BE2C (cell line): ENCODE measurements at regions not wholly inside any gene's neighbourhood (a gene's known extent, or its start where the extent isn't known, plus 50 kb on each side); places are given as distances from the start of the nearest gene placed in this dataset.

ENCODE experiments used
- DNase-seq: peaks from one replicate; pipeline ENCODE4 v3.0.0-alpha.2; 2020
- H3K27me3 ChIP-seq: fragments of 250-450 bp; sonication (Bioruptor Pico); 2 replicates; pipeline ENCODE4 v1.5.1; 2020; ENCODE audit warnings: mild to moderate bottlenecking
- H3K36me3 ChIP-seq: fragments of 250-450 bp; sonication (Bioruptor Pico); 2 replicates; pipeline ENCODE4 v1.5.1; 2020; ENCODE audit warnings: mild to moderate bottlenecking
- H3K4me1 ChIP-seq: fragments of 250-450 bp; sonication (Bioruptor Pico); 2 replicates; pipeline ENCODE4 v1.5.1; 2020
- H3K4me3 ChIP-seq: 2 replicates; pipeline ENCODE4 v1.5.1; 2011; ENCODE audit warnings: low read depth, low read length
- H3K9me3 ChIP-seq: fragments of 250-450 bp; sonication (Bioruptor Pico); 2 replicates; pipeline ENCODE4 v1.5.1; 2020
- CTCF ChIP-seq: IDR thresholded peaks from 2 replicates; pipeline ENCODE4 v1.5.1; 2012; ENCODE audit warnings: mild to moderate bottlenecking, low read depth, low read length

GRCh38 chr4:124046190-124046589 is 649.6 kb downstream of the SPRY1 start:
- H3K27me3 ChIP-seq = no peaks in the 10 kb centered on the region
- DNase-seq = no peak
- no peak overlapping the region for H3K4me3 ChIP-seq
- TF ChIP-seq CTCF = no peak
- no peaks in the 10 kb centered on the region for H3K36me3 ChIP-seq
- H3K9me3 ChIP-seq = no peaks in the 10 kb centered on the region
- H3K4me1 ChIP-seq = no peaks in the 10 kb centered on the region

GRCh38 chr4:124053872-124054538 is 657.4 kb downstream of the SPRY1 start:
- Histone ChIP-seq H3K4me1 (no peaks in the 10 kb centered on the region), H3K36me3 (no peaks in the 10 kb centered on the region), H3K27me3 (no peaks in the 10 kb centered on the region), H3K9me3 (no peaks in the 10 kb centered on the region), H3K4me3 (no peak overlapping the region)
- no peak for DNase-seq
- TF ChIP-seq CTCF = no peak

- no peak for DNase-seq
- Histone ChIP-seq H3K36me3 (no peaks in the 10 kb centered on the region), H3K4me3 (no peak overlapping the region), H3K9me3 (no peaks in the 10 kb centered on the region), H3K4me1 (no peaks in the 10 kb centered on the region), H3K27me3 (no peaks in the 10 kb centered on the region)
- no peak for TF ChIP-seq CTCF
These were observed 657.2 kb downstream of the ANKRD50 start for GRCh38 chr4:124055336-124055735.

- no peak for TF ChIP-seq CTCF
- H3K4me3 ChIP-seq = no peak overlapping the region
- no peaks in the 10 kb centered on the region for H3K9me3 ChIP-seq
- DNase-seq = no peak
- H3K36me3 ChIP-seq = no peaks in the 10 kb centered on the region
- no peaks in the 10 kb centered on the region for H3K27me3 ChIP-seq
- H3K4me1 ChIP-seq = no peaks in the 10 kb centered on the region
These were observed 656.6 kb downstream of the ANKRD50 start for GRCh38 chr4:124055896-124056295.

- TF ChIP-seq CTCF = no peak
- Histone ChIP-seq H3K36me3 (no peaks in the 10 kb centered on the region), H3K27me3 (no peaks in the 10 kb centered on the region), H3K4me1 (no peaks in the 10 kb centered on the region), H3K4me3 (no peak overlapping the region), H3K9me3 (no peaks in the 10 kb centered on the region)
- DNase-seq = no peak
These were observed 652.1 kb downstream of the ANKRD50 start for GRCh38 chr4:124060261-124060918.

- no peaks in the 10 kb centered on the region for H3K4me1 ChIP-seq
- H3K36me3 ChIP-seq = no peaks in the 10 kb centered on the region
- no peak overlapping the region for H3K4me3 ChIP-seq
- TF ChIP-seq CTCF = no peak
- H3K9me3 ChIP-seq = no peaks in the 10 kb centered on the region
- H3K27me3 ChIP-seq = no peaks in the 10 kb centered on the region
- no peak for DNase-seq
These were observed 651.1 kb downstream of the ANKRD50 start for GRCh38 chr4:124061413-124061812.
